Tibial nerve (tissue), 4 donors: ENCODE measurements at regions not wholly inside any gene's neighbourhood (a gene's known extent, or its start where the extent isn't known, plus 50 kb on each side); places are given as distances from the start of the nearest gene placed in this dataset.

ENCODE experiments used
- DNase-seq, 2 donors: peaks; one replicate each; pipeline ENCODE4 v3.0.0-alpha.2; 2019; ENCODE audit warnings: low spot score in 2 of 2
- H3K27ac ChIP-seq, 4 donors: fragments of 200-600 bp; sonication (generic) in 3 of 4; one replicate each; pipeline ENCODE4 v1.5.1; 2017 to 2019; ENCODE audit warnings: mild to moderate bottlenecking in 1 of 4
- H3K27me3 ChIP-seq, 2 donors: fragments of 200-600 bp; sonication (generic) in 1 of 2; one replicate each; pipeline versions ENCODE4 v1.5.1 to v1.6.0; 2017 to 2019
- H3K36me3 ChIP-seq, 3 donors: fragments of 200-600 bp; sonication (generic); one replicate each; pipeline ENCODE4 v1.5.1; 2018 to 2019
- H3K4me1 ChIP-seq, 4 donors: fragments of 200-600 bp; sonication (generic) in 3 of 4; one replicate each; pipeline ENCODE4 v1.5.1; 2017 to 2019
- H3K4me3 ChIP-seq, 4 donors: fragments of 200-600 bp; sonication (generic) in 3 of 4; one replicate each; pipeline ENCODE4 v1.5.1; 2017 to 2019; ENCODE audit warnings: mild to moderate bottlenecking in 1 of 4, moderate library complexity in 1 of 4
- H3K9me3 ChIP-seq, 4 donors: fragments of 200-600 bp; sonication (generic) in 3 of 4; one replicate each; pipeline ENCODE4 v1.5.1; 2017 to 2019
- EP300 ChIP-seq, 2 donors: sonication (generic); formaldehyde crosslinking; IDR thresholded peaks; one replicate each; pipeline ENCODE4 v1.6.1; 2017; ENCODE audit warnings: antibody characterized with exemption in 2 of 2, mild to moderate bottlenecking in 1 of 2
- POLR2A ChIP-seq, 2 donors: fragments of 450-650 bp; IDR thresholded peaks; one replicate each; pipeline ENCODE4 v1.6.1; 2017; ENCODE audit warnings: antibody characterized with exemption in 2 of 2, mild to moderate bottlenecking in 2 of 2, moderate library complexity in 2 of 2
- WGBS, 2 donors: methylation state at CpG; one replicate each; pipeline ENCODE4 v1.1.5; 2018; 5-methylcytosine and 5-hydroxymethylcytosine counted together
- TF ChIP-seq, protein P1 (sequence below), 5 experiments: fragments of 200-600 bp in 3 of 5; fragments of 450-650 bp in 2 of 5; sonication (generic) in 3 of 5; IDR thresholded peaks; one replicate each; pipeline ENCODE4 v1.5.1; 2016 to 2019; ENCODE audit warnings: antibody characterized with exemption in 5 of 5, mild to moderate bottlenecking in 3 of 5, moderate library complexity in 2 of 5

DNA sequence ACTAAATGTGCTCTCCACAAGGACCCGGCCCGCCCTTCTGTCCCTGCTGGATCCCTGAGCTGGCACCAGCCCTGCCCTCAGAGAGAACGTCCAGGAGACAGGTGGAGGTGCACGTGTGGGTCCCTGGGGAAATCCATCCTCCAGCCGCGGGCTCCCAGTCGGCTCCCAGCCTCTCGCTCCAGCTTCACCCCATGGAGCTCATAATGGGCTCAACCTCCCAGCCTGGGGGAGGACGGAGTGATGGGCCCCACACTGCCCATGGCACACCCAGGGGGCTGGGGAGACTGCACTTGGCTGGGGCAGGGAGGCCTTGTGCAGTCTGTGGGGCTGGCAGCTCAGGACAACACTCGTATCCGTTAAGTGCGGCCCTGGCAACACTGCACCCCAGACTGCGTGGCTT lies 250.5 kb downstream of the TMEM121 start:
- TF ChIP-seq POLR2A (IDR thresholded peaks at IDR 0.05) = no peak
- TF ChIP-seq, protein P1, sequence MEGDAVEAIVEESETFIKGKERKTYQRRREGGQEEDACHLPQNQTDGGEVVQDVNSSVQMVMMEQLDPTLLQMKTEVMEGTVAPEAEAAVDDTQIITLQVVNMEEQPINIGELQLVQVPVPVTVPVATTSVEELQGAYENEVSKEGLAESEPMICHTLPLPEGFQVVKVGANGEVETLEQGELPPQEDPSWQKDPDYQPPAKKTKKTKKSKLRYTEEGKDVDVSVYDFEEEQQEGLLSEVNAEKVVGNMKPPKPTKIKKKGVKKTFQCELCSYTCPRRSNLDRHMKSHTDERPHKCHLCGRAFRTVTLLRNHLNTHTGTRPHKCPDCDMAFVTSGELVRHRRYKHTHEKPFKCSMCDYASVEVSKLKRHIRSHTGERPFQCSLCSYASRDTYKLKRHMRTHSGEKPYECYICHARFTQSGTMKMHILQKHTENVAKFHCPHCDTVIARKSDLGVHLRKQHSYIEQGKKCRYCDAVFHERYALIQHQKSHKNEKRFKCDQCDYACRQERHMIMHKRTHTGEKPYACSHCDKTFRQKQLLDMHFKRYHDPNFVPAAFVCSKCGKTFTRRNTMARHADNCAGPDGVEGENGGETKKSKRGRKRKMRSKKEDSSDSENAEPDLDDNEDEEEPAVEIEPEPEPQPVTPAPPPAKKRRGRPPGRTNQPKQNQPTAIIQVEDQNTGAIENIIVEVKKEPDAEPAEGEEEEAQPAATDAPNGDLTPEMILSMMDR (IDR thresholded peaks at IDR 0.05) = no peak
- no peak for TF ChIP-seq EP300 (IDR thresholded peaks at IDR 0.05)
- H3K27ac ChIP-seq = no peak overlapping the region
- WGBS, 2 donors = 84 to 86% methylated on average over 10 to 13 of the region's 13 CpGs

DNA sequence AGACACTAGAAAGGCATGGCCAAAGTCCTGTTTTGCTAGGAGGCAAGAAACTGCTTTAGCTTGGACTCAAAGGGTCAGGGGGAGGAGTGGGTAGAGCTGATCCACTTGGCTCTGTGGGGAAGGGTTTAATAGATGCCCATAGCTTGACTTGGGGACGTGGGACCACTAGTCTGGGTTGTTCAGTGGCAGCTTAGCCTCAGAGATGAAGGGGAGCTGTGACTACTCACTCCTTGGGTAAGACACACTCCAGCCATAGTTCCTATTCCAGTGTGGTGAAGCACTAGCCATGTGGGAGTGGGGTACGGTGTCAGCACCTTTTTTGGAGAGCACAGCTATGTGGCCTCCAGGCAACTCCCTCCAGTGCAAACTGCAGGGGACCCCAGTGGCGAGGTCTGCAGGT lies 257.3 kb downstream of the TMEM121 start:
- DNase-seq = no peak
- Histone ChIP-seq H3K4me1 (no peaks in the 10 kb centered on the region), H3K9me3 (peaks cover 0 to 49% (median under 1%) of the 10 kb centered on the region in 4 donors), H3K27ac (no peak overlapping the region), H3K27me3 (no peaks in the 10 kb centered on the region), H3K4me3 (no peak overlapping the region), H3K36me3 (no peaks in the 10 kb centered on the region)
- TF ChIP-seq EP300 (IDR thresholded peaks at IDR 0.05) (no peak), POLR2A (IDR thresholded peaks at IDR 0.05) (no peak)
- TF ChIP-seq, protein P1 (IDR thresholded peaks at IDR 0.05) = no peak
- 21 to 60% methylated on average over 2 of the region's 3 CpGs for WGBS, 2 donors

More for the DNA sequence above, 250.5 kb downstream of the TMEM121 start:
- Histone ChIP-seq H3K4me3 (no peak overlapping the region), H3K9me3 (peaks cover 0 to 53% (median 2%) of the 10 kb centered on the region in 4 donors), H3K27me3 (no peaks in the 10 kb centered on the region), H3K4me1 (no peaks in the 10 kb centered on the region), H3K36me3 (no peaks in the 10 kb centered on the region)
- DNase-seq = no peak

DNA sequence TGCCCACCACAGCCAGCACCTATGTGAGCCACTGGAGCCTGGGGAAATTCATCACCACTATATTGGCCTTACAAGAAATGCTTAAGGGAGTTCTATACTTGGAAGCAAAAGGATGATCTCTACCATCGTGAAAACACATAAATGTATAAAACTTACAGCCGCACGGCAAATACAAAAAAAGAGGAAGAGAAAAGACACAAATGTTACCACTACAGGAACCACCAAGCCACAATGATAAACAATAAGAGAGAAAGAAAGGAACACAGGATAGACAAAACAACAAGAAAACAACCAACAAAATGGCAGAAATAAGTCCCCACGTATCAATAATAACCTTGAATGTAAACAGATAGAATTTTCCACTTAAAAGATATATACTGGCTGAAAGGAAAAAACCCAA lies 267.5 kb downstream of the TMEM121 start:
- TF ChIP-seq POLR2A (IDR thresholded peaks at IDR 0.05) = no peak
- TF ChIP-seq EP300 (IDR thresholded peaks at IDR 0.05) = no peak
- TF ChIP-seq, protein P1 (IDR thresholded peaks at IDR 0.05) = no peak
- Histone ChIP-seq H3K27ac (no peak overlapping the region), H3K36me3 (no peaks in the 10 kb centered on the region), H3K4me3 (no peak overlapping the region), H3K27me3 (no peaks in the 10 kb centered on the region), H3K4me1 (no peaks in the 10 kb centered on the region), H3K9me3 (peaks cover 0 to 28% (median 0%) of the 10 kb centered on the region in 4 donors)
- 83 to 85% methylated on average over 4 of the region's 4 CpGs for WGBS, 2 donors
- no peak for DNase-seq

DNA sequence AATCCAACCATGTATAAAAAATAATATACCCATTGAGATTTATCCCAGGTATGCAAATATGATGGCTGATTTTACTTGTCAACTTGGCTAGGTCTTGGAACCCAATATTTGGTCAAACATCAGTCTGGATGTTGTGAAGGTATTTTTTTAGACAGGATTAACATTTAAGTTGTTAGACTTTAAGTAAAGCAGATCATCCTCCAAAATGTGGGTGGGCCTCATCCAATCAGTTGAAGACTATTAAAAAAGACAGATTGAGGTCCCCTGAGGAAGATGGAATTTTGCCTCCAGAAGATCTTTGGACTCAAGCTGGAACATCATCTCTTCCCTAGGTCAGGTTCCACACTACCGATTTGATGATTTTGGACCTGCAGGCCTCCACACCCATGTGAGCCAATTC lies 271.2 kb downstream of the TMEM121 start:
- Histone ChIP-seq H3K27me3 (no peaks in the 10 kb centered on the region), H3K4me3 (no peak overlapping the region), H3K27ac (no peak overlapping the region), H3K36me3 (no peaks in the 10 kb centered on the region), H3K9me3 (peaks cover 0 to 42% (median 0%) of the 10 kb centered on the region in 4 donors), H3K4me1 (no peaks in the 10 kb centered on the region)
- TF ChIP-seq POLR2A (IDR thresholded peaks at IDR 0.05) (no peak), EP300 (IDR thresholded peaks at IDR 0.05) (no peak)
- TF ChIP-seq, protein P1 (IDR thresholded peaks at IDR 0.05) = no peak
- WGBS, 2 donors = 84 to 95% methylated on average over 1 of the region's 1 CpG
- DNase-seq = no peak

DNA sequence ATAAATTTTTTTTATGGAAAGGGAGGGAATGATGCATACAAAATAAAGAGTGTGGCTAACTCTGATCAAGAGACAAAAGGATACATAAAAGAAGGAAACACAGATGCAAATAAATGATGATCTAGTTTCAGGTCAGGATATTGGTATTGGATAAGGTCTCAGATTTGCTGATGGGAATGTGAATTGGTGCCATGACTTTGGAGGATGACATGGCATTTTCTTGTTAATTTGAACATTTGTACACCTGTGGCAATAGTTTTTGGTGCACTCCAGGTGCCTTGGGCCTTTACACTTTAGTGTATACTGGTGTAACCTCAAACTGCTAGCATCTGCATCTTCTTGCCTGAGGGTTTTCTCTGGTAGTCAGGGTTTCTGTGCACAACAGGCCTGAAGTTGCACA lies 279.3 kb downstream of the TMEM121 start:
- Histone ChIP-seq H3K9me3 (peaks cover 0 to 76% (median 8%) of the 10 kb centered on the region in 4 donors), H3K4me1 (no peaks in the 10 kb centered on the region), H3K36me3 (no peaks in the 10 kb centered on the region), H3K4me3 (no peak overlapping the region), H3K27me3 (no peaks in the 10 kb centered on the region), H3K27ac (no peak overlapping the region)
- TF ChIP-seq POLR2A (IDR thresholded peaks at IDR 0.05) = no peak
- TF ChIP-seq, protein P1 (IDR thresholded peaks at IDR 0.05) = no peak
- no peak for TF ChIP-seq EP300 (IDR thresholded peaks at IDR 0.05)
- no peak for DNase-seq
